ENCODE measurements at regions not wholly inside any gene's neighbourhood (a gene's known extent, or its start where the extent isn't known, plus 50 kb on each side); places are given as distances from the start of the nearest gene placed in this dataset.

- no peak overlapping the region for H3K4me3 Mint-ChIP-seq (ENCODE audit: unreplicated experiment)
- TF ChIP-seq CTCF (IDR thresholded peaks at IDR 0.05) = no peak
- H3K36me3 Mint-ChIP-seq (ENCODE audit: unreplicated experiment) = no peaks in the 10 kb centered on the region
- no peaks in the 10 kb centered on the region for H3K4me1 Mint-ChIP-seq (ENCODE audit: unreplicated experiment)
- no peak for DNase-seq (ENCODE audit: extremely low spot score, unreplicated experiment)
- peaks cover 4% of the 10 kb centered on the region for H3K9me3 Mint-ChIP-seq (ENCODE audit: unreplicated experiment)
- no peak overlapping the region for H3K27ac Mint-ChIP-seq (ENCODE audit: unreplicated experiment)
- no peaks in the 10 kb centered on the region for H3K27me3 Mint-ChIP-seq (ENCODE audit: unreplicated experiment)
Observed at GRCh38 chr1:83114136-83114834, 884.6 kb downstream of the TTLL7 start.

- no peak for DNase-seq (ENCODE audit: extremely low spot score, unreplicated experiment)
- no peak for TF ChIP-seq CTCF (IDR thresholded peaks at IDR 0.05)
Observed at GRCh38 chr1:83113652-83114051, 885.3 kb downstream of the TTLL7 start.

DNA sequence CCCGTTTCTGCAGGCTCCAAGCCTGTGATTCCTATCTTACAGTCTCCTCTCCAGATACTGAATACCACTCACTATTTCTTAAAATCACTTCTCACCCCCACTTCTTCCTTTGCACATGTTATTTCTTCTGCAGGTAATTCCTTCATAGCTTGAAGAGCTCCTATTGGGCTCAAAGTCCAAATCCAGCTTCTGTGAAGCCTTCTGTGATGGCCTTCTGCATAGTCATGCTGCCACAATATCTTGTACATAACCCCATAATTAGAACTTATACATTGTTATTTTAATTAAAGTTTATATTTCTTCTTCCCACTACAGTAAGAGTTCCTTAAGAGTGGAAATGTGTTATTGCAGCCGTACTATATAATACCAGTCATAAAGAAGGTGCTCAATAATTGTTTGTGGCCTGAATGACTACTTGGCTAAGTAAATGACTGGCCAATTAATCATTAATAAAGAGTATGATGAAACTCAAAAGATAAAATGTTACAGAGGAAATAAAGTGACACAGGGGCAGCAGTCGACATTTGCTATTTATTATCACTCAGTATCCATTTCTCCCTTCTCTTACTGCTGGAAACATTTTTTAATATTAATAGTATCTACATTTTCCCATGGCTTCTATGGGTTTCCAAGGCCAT lies 886.6 kb downstream of the TTLL7 start:
- Mint-ChIP-seq H3K4me3 (ENCODE audit: unreplicated experiment) (no peak overlapping the region), H3K9me3 (ENCODE audit: unreplicated experiment) (peaks cover 4% of the 10 kb centered on the region), H3K27me3 (ENCODE audit: unreplicated experiment) (no peaks in the 10 kb centered on the region), H3K36me3 (ENCODE audit: unreplicated experiment) (no peaks in the 10 kb centered on the region), H3K4me1 (ENCODE audit: unreplicated experiment) (no peaks in the 10 kb centered on the region), H3K27ac (ENCODE audit: unreplicated experiment) (no peak overlapping the region)
- no peak for DNase-seq (ENCODE audit: extremely low spot score, unreplicated experiment)
- TF ChIP-seq CTCF (IDR thresholded peaks at IDR 0.05) = no peak

More at GRCh38 chr1:83113652-83114051, 885.3 kb downstream of the TTLL7 start:
- no peaks in the 10 kb centered on the region for H3K4me1 Mint-ChIP-seq (ENCODE audit: unreplicated experiment)
- H3K4me3 Mint-ChIP-seq (ENCODE audit: unreplicated experiment) = no peak overlapping the region
- no peaks in the 10 kb centered on the region for H3K27me3 Mint-ChIP-seq (ENCODE audit: unreplicated experiment)
- H3K9me3 Mint-ChIP-seq (ENCODE audit: unreplicated experiment) = peaks cover 4% of the 10 kb centered on the region
- no peak overlapping the region for H3K27ac Mint-ChIP-seq (ENCODE audit: unreplicated experiment)
- no peaks in the 10 kb centered on the region for H3K36me3 Mint-ChIP-seq (ENCODE audit: unreplicated experiment)

- DNase-seq (ENCODE audit: extremely low spot score, unreplicated experiment) = no peak
- H3K9me3 Mint-ChIP-seq (ENCODE audit: unreplicated experiment) = peaks cover 4% of the 10 kb centered on the region
- TF ChIP-seq CTCF (IDR thresholded peaks at IDR 0.05) = no peak
- H3K27me3 Mint-ChIP-seq (ENCODE audit: unreplicated experiment) = no peaks in the 10 kb centered on the region
- no peaks in the 10 kb centered on the region for H3K4me1 Mint-ChIP-seq (ENCODE audit: unreplicated experiment)
- H3K27ac Mint-ChIP-seq (ENCODE audit: unreplicated experiment) = no peak overlapping the region
- H3K36me3 Mint-ChIP-seq (ENCODE audit: unreplicated experiment) = no peaks in the 10 kb centered on the region
- no peak overlapping the region for H3K4me3 Mint-ChIP-seq (ENCODE audit: unreplicated experiment)
Observed at GRCh38 chr1:83110156-83110555, 888.8 kb downstream of the TTLL7 start.

DNA sequence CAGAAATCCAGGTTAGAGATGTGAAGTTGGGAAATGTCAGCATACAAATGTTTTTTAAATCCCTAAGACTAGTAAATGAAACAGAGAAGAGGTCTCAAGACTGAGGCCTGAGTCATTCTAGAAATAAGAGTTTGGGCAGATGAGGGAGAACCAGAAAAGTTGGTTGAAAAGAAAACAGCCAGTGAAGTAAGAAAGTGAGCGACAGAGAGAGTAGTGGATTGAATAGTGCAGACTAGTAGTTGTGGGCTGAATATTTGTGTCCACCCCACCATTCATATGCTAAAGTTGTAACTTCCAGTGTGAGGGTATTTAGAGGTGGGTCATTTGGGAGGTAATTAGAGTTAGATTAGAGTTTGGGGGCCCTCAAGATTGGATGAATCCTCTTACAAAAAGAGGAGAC lies 889.2 kb downstream of the TTLL7 start:
- TF ChIP-seq CTCF (IDR thresholded peaks at IDR 0.05) = no peak
- H3K4me3 Mint-ChIP-seq (ENCODE audit: unreplicated experiment) = no peak overlapping the region
- H3K36me3 Mint-ChIP-seq (ENCODE audit: unreplicated experiment) = no peaks in the 10 kb centered on the region
- H3K27me3 Mint-ChIP-seq (ENCODE audit: unreplicated experiment) = no peaks in the 10 kb centered on the region
- no peak overlapping the region for H3K27ac Mint-ChIP-seq (ENCODE audit: unreplicated experiment)
- no peaks in the 10 kb centered on the region for H3K4me1 Mint-ChIP-seq (ENCODE audit: unreplicated experiment)
- H3K9me3 Mint-ChIP-seq (ENCODE audit: unreplicated experiment) = peaks cover 4% of the 10 kb centered on the region
- DNase-seq (ENCODE audit: extremely low spot score, unreplicated experiment) = no peak

All from osteocyte (in vitro differentiated cells).